ENCODE measurements at regions not wholly inside any gene's neighbourhood (a gene's known extent, or its start where the extent isn't known, plus 50 kb on each side); places are given as distances from the start of the nearest gene placed in this dataset.

DNA sequence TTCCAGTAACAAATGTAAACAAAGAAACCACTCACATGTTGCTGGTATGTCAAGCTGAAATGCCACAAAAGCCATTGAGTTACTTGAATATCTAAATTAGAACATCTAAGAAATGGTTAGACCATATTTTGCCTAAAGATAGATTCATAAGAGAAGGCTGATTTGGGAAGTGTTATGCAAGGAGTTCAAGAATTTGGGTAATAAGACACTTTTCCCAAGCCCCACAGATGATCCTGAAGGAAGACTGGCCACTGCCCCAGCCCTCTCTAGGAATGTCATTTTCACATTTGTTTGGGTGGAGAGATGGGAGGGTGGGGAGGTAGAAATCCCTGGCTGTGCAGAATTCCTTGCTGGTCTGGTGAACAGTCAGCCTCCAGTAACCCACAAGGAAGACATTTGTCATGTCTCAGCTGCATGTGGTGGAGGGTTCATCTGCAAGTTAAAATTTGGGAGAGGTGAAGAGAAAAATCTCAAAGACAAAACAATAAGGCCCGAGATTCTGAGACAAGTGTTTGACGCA lies 427.2 kb upstream of the KLF6 start:
- ATAC-seq (no peak), DNase-seq (no peak)
- Mint-ChIP-seq H3K4me1 (no peaks in the 10 kb centered on the region), H3K4me3 (no peak overlapping the region), H3K36me3 (no peaks in the 10 kb centered on the region), H3K27me3 (peaks cover 0 to 3% (median 0%) of the 10 kb centered on the region in 5 donors), H3K9me3 (no peaks in the 10 kb centered on the region), H3K27ac (no peak overlapping the region)
- POLR2A ChIA-PET = no interaction called here

DNA sequence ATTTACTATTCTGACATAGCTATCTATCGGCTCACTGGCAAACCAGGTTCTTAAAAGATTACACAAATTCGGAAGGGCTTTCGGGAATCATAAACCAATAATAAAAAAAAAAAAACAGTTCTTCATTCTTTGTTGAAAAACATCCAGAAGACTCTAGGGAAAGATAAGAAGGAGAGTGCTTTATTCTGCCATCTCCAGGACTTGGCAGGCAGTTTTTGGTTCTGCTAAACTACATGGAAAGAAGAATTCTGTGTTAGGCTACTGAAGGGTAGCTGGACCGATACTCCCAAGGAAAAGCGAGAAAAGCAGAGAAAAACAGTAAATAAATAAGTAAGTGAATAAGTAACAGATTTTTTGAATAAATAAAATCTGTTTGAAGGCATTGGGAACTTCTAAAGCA lies 423.5 kb upstream of the KLF6 start:
- Mint-ChIP-seq H3K27ac (no peak overlapping the region), H3K9me3 (no peaks in the 10 kb centered on the region), H3K27me3 (peaks cover 0 to 7% (median 4%) of the 10 kb centered on the region in 5 donors), H3K4me1 (no peaks in the 10 kb centered on the region), H3K36me3 (no peaks in the 10 kb centered on the region), H3K4me3 (no peak overlapping the region)
- no peak for DNase-seq
- POLR2A ChIA-PET = no interaction called here
- no peak for ATAC-seq

DNA sequence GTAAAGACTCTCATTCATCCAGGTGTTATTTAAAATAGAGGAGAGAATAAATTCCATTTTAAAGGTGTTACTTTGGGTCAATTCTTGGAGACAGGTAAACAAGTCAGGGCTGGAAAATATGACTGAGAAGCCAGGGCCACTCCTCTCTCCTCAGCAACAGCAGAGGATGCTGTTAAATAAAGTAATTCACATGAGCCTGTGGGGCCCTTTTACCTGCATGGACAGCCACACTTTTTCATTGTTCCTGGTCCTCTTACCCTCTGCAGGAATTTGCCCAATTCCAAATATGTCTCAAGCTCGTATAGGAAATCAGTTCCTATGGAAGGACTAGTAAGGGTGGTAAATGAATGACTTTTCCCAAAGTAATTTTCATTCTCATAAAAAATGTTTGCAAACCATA lies 420.1 kb upstream of the KLF6 start:
- H3K27me3 Mint-ChIP-seq = peaks cover 8 to 12% (median 11%) of the 10 kb centered on the region in 5 donors
- no peaks in the 10 kb centered on the region for H3K9me3 Mint-ChIP-seq
- no peaks in the 10 kb centered on the region for H3K4me1 Mint-ChIP-seq
- H3K4me3 Mint-ChIP-seq = no peak overlapping the region
- ATAC-seq (no peak), DNase-seq (no peak)
- H3K36me3 Mint-ChIP-seq = no peaks in the 10 kb centered on the region
- no peak overlapping the region for H3K27ac Mint-ChIP-seq
- POLR2A ChIA-PET = no interaction called here

DNA sequence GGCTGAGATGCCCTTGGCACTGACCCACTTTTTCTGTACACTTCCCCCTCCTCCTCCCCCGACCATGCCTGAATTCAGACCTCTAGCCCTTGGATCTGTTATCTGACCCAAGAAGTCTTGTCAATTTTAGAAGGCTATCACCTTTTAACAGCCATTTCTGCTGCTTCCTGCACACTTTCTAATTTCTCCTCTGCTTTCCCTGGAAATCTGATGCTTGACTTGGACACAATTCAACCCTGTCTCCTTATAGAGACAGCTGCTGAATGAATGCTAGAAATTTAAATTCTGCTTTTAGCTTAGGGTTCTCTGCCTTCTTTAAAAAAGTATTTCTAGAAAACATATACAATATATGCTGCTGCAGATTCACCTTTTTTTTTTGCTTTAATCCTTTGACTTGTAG lies 417.9 kb upstream of the KLF6 start:
- DNase-seq (no peak), ATAC-seq (no peak)
- Mint-ChIP-seq H3K36me3 (no peaks in the 10 kb centered on the region), H3K27me3 (peaks cover 6 to 12% (median 10%) of the 10 kb centered on the region in 5 donors), H3K27ac (no peak overlapping the region), H3K9me3 (no peaks in the 10 kb centered on the region), H3K4me1 (no peaks in the 10 kb centered on the region), H3K4me3 (no peak overlapping the region)
- POLR2A ChIA-PET = no interaction called here

DNA sequence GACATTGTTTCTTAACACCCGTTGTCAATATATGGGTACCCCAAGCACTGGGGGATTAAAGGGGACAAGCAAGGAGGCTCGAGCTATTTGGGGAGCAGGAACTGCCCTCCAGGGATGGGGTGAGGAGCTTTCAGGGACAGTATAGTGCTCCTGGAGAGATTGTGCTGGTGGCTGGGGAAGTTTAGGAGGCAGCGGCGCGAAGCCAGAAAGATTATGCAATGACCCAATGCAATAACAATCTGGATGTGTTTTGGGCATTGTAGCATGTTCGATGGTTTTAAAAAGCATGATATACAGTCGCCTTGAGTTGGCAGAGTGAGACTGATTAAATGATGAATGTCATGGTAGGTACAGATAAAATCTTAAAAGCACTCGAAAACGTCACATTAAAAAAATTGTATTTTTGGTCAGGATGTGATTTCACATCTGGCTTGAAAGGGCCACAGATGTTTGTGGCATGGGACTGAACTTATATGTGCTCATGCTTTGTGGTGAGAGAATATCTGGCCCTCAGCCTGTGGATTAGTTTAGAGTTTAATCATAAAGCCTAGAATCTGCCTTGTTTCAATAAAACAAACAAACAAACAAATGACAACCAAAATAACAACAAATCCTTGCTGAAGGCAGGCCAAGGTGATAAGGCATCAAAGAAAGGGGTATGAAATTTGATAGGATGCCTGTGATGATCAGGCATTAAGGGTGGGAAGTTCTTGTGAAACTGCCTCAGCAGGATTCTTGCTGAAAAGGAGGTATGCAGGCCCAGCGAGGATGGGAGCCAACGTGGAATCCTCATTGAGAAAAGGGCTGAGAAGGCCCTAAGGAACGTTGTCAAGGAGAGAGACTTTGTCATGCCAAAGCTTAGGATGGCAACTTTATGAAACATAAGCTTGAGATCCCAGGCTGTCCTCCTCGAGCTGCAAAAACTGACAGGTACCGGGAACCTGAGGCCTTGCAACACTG lies 417.1 kb upstream of the KLF6 start:
- Mint-ChIP-seq H3K36me3 (no peaks in the 10 kb centered on the region), H3K27ac (no peak overlapping the region), H3K4me1 (no peaks in the 10 kb centered on the region), H3K4me3 (no peak overlapping the region), H3K27me3 (peaks cover 5 to 12% (median 9%) of the 10 kb centered on the region in 5 donors), H3K9me3 (no peaks in the 10 kb centered on the region)
- DNase-seq (no peak), ATAC-seq (no peak)
- POLR2A ChIA-PET = no interaction called here

DNA sequence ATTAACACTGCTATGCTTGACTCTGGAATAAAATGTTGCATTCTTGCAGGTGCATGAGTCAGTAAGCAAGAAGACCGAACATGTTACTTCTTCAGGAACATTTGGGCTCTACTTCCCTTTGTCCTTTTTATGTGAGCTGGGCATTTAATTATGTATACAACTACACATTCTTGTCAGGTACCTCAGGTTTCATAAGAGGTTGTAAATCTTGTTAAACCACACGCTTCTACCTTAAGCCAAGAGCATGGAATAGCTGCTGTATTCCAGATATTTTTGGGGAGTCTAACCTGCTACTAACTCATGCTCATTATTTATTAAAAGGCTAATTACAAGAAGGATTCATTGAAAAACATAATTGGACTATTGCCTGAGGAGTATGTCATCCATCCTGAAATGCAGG lies 414.2 kb upstream of the KLF6 start:
- POLR2A ChIA-PET = no interaction called here
- no peaks in the 10 kb centered on the region for H3K4me1 Mint-ChIP-seq
- H3K4me3 Mint-ChIP-seq = no peak overlapping the region
- H3K9me3 Mint-ChIP-seq = no peaks in the 10 kb centered on the region
- peaks cover 1 to 12% (median 7%) of the 10 kb centered on the region in 5 donors for H3K27me3 Mint-ChIP-seq
- H3K27ac Mint-ChIP-seq = no peak overlapping the region
- H3K36me3 Mint-ChIP-seq = no peaks in the 10 kb centered on the region
- ATAC-seq (no peak), DNase-seq (no peak)

DNA sequence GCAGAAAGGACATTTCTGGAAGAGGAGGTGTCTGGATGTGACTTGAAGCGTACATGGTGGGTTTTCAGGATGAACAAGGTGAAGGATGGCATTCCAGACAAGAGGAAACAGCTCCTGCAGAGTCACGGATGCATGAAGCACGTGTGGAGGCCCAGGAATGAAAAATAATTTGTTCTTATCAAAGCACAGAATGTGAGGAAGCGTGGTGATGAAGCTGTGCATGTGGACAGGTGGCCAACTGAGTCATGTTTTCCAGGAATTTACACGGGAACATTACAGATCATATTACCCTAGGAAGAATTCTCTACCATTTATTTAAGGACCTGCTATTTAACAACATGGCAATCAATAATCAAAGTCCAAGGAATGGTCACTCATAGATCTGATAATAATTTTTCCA lies 413.2 kb upstream of the KLF6 start:
- H3K4me3 Mint-ChIP-seq = no peak overlapping the region
- no peaks in the 10 kb centered on the region for H3K9me3 Mint-ChIP-seq

DNA sequence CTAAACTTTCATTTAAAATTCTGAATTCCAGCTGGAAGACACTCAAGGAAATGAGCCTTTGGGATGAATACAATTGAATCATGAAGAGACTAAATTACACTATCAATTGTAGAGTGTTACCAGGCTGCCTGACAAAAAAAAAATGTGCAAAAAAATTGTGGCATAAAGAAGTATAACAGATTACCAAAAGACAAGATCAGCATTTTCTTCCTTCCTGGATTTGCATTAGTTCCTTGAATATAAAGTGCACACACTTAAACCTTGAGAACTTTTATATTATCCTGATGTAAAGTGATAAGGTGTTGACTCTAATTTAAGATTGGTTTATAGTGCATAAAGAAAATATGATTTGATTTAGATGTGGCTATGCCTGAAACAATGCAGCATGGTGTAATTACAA lies 412.7 kb upstream of the KLF6 start:
- Mint-ChIP-seq H3K4me3 (no peak overlapping the region), H3K4me1 (no peaks in the 10 kb centered on the region), H3K27ac (no peak overlapping the region), H3K9me3 (no peaks in the 10 kb centered on the region), H3K36me3 (no peaks in the 10 kb centered on the region), H3K27me3 (peaks cover 0 to 12% (median 7%) of the 10 kb centered on the region in 5 donors)
- POLR2A ChIA-PET = no interaction called here
- DNase-seq (no peak), ATAC-seq (no peak)

More for the DNA sequence above, 413.2 kb upstream of the KLF6 start:
- Mint-ChIP-seq H3K4me1 (no peaks in the 10 kb centered on the region), H3K27me3 (peaks cover 0 to 12% (median 7%) of the 10 kb centered on the region in 5 donors), H3K27ac (no peak overlapping the region), H3K36me3 (no peaks in the 10 kb centered on the region)
- ATAC-seq (no peak), DNase-seq (no peak)
- POLR2A ChIA-PET = no interaction called here

DNA sequence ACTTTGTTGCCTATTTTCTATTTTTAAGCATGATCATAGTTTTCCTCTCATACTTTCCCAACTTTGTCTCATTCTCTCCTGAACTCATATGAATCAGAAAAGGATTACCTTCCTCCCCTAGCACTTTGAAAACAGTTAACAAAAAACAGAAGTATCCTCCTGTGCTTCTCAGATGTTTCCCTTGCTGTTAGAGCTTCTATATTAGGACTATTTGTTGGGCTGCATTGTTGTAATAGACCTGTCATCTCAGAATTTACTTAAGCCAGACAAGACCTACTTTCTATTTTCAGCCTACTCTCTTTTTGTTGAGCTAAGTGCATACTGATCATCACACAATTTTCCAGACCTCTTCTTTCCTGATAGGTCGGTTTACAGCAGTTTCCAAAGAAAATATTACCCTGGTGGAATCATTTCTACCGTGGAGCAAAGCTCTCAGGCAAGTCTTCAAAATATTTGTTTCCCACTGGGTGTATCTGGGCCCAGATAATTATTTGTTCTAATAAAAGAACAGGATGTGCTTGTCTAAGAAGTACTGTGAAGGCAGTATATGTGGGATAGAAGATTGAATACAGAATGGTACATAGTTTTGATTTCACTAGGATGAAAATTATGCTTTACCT lies 411.9 kb upstream of the KLF6 start:
- no peak overlapping the region for H3K27ac Mint-ChIP-seq
- peaks cover 0 to 9% (median 5%) of the 10 kb centered on the region in 5 donors for H3K27me3 Mint-ChIP-seq
- H3K9me3 Mint-ChIP-seq = no peaks in the 10 kb centered on the region
- no peak overlapping the region for H3K4me3 Mint-ChIP-seq
- POLR2A ChIA-PET = no interaction called here
- DNase-seq (no peak), ATAC-seq (no peak)
- H3K36me3 Mint-ChIP-seq = no peaks in the 10 kb centered on the region
- no peaks in the 10 kb centered on the region for H3K4me1 Mint-ChIP-seq

DNA sequence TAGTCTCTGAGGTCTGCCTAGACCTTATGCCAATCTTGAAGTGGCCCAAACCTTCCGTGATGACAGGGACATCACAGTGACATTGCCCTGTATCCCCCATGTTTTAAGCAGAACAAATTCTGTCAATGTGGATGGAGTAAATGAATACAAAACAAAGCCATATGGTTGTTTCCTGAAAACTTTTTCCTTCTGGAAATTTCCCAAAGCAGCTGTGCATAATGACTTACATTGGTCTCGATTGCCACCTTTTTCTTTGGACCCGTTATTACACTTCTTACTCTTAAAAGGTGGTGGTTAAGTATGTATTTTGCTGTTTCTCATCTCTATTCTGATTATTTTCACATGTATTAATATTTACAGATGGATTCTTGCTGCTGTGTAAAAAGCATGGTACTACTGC lies 411.2 kb upstream of the KLF6 start:
- Mint-ChIP-seq H3K27me3 (peaks cover 0 to 2% (median 0%) of the 10 kb centered on the region in 5 donors), H3K27ac (no peak overlapping the region), H3K4me1 (no peaks in the 10 kb centered on the region), H3K4me3 (no peak overlapping the region), H3K36me3 (no peaks in the 10 kb centered on the region), H3K9me3 (no peaks in the 10 kb centered on the region)
- DNase-seq = no peak
- POLR2A ChIA-PET = no interaction called here
- no peak for ATAC-seq

DNA sequence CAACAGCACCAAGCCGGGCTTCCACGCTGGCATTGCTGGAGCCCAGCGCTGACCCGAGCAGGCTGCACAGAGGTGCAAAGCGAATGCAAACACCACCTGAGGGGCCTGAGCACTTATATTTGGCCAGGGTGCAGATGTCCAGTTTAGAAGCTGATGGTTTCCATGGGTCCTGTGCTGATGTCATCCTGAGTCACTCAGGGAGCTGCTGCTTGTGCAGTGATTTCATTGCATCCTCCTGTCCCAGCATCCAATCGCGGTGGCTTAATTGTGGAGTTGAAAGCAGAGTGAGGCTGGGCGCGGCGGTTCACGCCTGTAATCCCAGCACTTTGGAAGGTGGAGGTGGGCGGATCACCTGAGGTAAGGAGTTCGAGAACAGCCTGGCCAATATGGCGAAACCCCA lies 410.2 kb upstream of the KLF6 start:
- DNase-seq (no peak), ATAC-seq (no peak)
- no peaks in the 10 kb centered on the region for H3K4me1 Mint-ChIP-seq
- H3K9me3 Mint-ChIP-seq = no peaks in the 10 kb centered on the region
- H3K4me3 Mint-ChIP-seq = no peak overlapping the region
- H3K36me3 Mint-ChIP-seq = no peaks in the 10 kb centered on the region
- H3K27ac Mint-ChIP-seq = no peak overlapping the region
- POLR2A ChIA-PET = interaction anchor here (0.6 kb wide), 1 partner anchor 63 kb away, joined by 4 read pairs; no protein-coding TSS in a partner anchor
- no peaks in the 10 kb centered on the region for H3K27me3 Mint-ChIP-seq

DNA sequence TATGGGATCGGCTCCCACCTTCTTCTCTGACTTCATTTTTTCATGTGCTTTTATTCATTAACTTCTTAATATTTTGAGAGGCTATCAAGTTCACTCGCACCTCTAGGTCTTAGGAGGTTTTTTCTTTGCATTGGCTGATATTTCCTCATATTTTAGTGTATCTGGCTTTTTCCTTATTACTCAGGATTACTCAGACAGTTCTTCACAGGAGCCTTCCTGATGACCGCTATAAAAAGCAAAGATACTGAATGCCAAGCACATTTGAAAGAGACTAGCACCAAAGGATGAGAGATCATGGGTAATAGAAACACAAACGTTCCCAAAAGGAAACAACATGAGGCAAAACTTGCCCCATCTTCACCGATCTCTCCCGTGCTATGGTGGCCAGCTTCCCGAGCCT lies 409.2 kb upstream of the KLF6 start:
- no peaks in the 10 kb centered on the region for H3K9me3 Mint-ChIP-seq
- DNase-seq (no peak), ATAC-seq (no peak)
- POLR2A ChIA-PET = no interaction called here
- no peak overlapping the region for H3K4me3 Mint-ChIP-seq
- no peaks in the 10 kb centered on the region for H3K27me3 Mint-ChIP-seq
- no peaks in the 10 kb centered on the region for H3K4me1 Mint-ChIP-seq
- no peaks in the 10 kb centered on the region for H3K36me3 Mint-ChIP-seq
- H3K27ac Mint-ChIP-seq = no peak overlapping the region

DNA sequence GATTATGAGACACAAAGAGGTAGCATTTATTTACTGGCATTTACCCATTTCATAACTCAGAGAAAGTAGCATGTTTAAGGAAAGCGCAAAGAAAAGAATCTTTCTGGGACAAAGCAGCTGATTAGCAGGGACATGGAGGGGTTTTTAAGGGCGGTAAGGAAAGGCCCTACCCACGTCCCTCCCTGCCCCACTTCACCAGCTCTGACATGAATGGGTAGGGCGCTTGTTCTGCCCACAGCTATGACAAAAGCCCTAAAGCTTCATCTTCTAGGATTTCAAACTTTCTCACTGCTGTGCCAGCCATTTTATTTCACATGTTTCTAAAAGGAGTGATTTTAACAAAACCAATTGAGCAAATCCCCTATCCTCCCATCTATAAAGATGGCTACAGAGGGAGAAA lies 406.9 kb upstream of the KLF6 start:
- Mint-ChIP-seq H3K9me3 (no peaks in the 10 kb centered on the region), H3K4me3 (no peak overlapping the region), H3K36me3 (no peaks in the 10 kb centered on the region), H3K27me3 (no peaks in the 10 kb centered on the region), H3K27ac (no peak overlapping the region), H3K4me1 (peaks cover 0 to 3% (median 1%) of the 10 kb centered on the region in 4 donors)
- ATAC-seq (no peak), DNase-seq (no peak)
- POLR2A ChIA-PET = no interaction called here

Measured in naive thymus-derived CD8-positive, alpha-beta T cell (primary cell).